NCI-H2227 (cell line): ENCODE measurements at regions not wholly inside any gene's neighbourhood (a gene's known extent, or its start where the extent isn't known, plus 50 kb on each side); places are given as distances from the start of the nearest gene placed in this dataset.

Experiments
- DNase-seq: peaks from one replicate; lab custom pipeline; 2025; ENCODE audit not compliant: unreplicated experiment; lab: John Stamatoyannopoulos, UW

GRCh38 chr18:56383349-56383748, 255.0 kb downstream of the TXNL1 start:
- DNase-seq, result no peak

DNA sequence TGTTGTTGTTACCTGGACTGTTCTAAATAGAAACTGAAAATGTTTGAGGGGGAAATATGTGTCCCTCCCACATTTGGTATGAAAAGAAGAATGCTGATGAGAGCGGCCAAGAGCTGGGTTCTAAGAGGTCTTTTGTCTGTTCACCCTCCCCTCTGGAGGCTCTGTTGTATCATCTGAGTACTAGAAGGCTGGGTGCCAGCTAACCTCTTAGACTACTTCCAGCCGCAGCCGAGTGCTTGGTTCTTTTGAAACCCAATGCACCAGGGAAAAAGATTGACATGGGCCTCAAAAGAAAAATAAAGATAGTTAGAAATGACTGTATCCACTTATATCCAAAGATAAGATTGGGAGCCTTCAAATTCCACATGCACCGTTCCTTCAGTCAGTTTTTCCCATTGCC, 255.9 kb downstream of the TXNL1 start:
- DNase-seq, result no peak

DNA sequence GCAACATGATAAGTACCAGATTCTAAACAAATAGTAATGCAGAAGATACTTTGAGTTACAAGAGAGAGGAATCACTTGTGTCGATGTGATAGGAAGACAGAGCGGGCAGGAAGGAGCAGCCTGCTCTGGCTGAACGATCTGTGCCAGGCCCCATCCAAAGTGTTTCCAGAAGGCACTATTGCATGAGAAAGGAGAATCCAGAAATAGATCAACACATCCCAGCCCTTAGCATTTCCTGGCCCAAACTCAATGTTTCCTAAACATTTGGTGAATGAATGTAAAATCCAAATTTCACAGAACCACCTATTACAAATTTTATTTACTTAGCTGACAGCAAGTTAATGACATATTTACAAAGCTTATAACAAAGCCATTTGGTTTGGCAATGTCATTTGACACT, 257.2 kb downstream of the TXNL1 start:
- DNase-seq, result no peak

GRCh38 chr18:56380685-56381084, 257.7 kb downstream of the TXNL1 start:
- DNase-seq, result no peak

DNA sequence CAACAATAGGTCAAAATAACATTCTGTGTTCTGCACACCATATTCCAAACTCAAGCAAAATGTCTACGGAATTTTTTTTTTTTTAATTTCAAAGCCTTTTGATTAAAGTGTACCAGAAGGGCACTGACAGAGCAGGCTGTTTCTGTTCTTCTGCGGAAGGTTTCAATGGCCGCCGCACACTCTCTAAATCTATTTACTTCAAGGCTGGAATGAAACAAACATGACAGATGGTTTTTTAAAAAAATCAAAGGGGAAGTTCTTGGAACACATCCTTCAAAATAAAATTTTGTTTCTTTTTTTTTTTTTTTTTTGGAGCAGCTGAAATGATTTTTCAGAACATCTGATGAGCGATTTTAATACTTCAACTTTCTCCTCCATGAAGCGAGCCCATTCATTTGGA, 259.1 kb downstream of the TXNL1 start:
- no peak for DNase-seq

GRCh38 chr18:56377231-56377630, 261.2 kb downstream of the TXNL1 start:
- DNase-seq, result no peak

- no peak for DNase-seq
These were observed 264.3 kb downstream of the TXNL1 start for GRCh38 chr18:56374007-56374655.

- DNase-seq, result no peak
These were observed 264.8 kb downstream of the TXNL1 start for GRCh38 chr18:56373601-56374000.

DNA sequence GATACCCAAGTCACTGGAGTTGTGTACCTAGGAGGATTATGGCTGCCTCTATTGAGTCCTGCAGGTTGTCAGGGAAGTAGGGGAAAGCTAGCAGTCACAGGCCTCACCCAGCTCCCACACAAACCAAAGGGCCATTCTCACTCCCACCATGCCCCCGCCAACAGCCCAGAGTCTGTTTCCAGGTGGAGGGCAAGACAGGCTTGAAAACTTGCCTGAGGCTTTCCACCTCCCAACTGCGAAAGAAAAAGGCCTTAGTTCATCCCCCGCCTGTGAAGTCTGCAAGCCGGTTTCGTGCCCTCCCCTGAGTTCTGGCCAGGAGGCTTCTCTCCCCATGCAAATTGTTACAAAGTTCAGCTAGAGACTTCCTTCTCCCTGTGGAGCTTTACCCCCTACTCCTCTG, 270.3 kb downstream of the TXNL1 start:
- DNase-seq, result no peak

DNA sequence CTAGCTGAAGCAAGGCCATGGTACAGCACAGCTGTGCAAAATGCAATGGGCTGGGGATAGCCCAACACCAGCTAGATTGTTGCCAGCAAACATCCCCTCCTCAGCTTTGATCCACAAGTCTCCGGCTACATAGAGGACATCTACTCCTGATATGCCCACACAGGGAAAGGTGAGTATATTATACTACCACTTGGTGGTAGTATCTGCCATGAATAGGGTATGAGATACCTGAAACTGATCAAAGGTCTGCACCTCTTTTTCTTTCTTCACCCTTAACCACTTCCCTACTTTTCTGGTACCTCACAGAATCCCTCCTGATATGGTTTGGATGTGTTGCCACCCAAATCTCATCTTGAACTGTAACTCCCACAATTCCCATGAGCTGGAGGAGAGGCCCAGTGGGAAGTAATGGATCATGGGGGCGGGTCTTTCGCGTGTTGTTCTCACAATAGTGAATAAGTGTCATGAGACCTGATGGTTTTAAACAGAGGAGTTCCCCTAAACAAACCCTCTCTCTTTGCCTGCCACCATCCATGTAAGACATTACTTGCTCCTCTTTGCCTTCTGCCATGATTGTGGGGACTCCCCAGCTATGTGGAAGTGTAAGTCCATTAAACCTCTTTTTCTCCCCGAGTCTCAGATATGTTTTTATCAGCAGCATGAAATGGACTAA, 279.6 kb downstream of the TXNL1 start:
- DNase-seq, result no peak

DNA sequence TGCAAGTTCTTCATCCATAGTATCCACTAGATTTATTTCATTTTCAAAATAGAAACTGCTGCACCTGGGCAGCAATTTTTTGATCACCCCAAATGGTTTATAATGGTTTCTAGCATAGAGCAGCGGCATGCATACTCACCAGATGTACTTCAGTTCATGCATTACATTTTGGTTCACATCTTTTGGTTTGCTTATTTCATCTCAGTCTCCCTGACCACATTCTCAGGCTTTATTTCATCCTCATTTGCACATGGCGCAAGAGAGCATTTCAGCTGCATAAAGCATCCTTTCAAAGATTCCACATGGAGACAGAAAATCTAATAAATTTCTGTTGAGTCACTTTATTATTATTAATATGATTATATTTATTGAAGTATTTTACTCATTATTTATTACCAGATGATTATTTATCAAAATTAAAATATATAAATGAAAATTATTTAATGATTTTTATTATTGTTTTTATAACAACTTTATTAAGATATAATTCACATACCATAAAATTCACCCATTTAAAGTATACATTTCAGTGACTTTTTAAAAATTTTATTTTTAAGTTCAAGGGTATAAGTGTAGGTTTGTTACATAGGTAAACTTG, 284.6 kb downstream of the TXNL1 start:
- no peak for DNase-seq

DNA sequence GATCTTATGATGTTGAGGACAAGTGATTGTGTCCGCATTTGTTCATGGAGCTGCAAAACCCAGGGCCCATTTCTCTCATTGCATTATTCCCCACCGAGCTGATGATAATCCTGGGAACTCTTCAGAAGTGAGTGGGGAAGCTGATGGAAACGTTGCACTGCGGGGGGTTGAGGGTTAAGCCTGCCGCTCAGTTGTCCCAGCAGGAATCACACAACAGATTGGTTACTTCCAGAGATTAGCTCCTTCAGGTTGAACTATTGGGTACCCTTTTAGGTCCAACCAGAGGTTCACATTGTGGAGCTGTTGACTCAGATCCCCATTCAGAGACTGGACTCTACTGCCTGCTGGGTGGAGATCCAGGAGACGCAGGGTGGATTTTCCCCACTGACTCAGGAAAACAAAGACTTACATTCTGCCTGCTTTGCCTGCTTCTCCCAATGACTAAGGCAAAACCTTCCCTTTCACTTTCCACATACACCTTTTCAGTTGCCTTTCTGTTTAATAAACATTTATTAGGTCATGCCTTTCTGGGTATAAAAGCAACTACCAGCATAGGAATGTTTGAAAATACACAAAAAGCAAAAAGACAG, 286.4 kb downstream of the TXNL1 start:
- DNase-seq, result no peak

- no peak for DNase-seq
These were observed 300.9 kb downstream of the TXNL1 start for GRCh38 chr18:56337507-56337906.

DNA sequence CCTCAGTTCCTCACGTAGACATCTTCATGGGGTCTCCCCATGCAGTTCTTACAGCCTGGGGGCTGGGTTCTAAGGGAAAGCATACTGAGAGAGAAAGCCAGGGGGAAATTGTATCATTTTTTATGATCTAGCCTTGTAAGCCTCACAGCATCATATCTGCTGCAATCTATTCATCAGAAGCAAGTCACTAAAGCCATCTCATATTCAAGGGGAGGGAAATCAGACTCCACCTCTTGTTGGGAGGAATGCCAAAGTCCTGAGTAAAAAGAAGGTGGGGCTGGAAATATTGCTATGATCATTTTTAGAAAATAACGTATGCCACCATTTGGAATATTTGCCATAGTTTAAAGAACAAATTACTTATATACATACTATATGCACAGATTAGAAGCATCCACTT, 304.6 kb downstream of the TXNL1 start:
- DNase-seq, result no peak

DNA sequence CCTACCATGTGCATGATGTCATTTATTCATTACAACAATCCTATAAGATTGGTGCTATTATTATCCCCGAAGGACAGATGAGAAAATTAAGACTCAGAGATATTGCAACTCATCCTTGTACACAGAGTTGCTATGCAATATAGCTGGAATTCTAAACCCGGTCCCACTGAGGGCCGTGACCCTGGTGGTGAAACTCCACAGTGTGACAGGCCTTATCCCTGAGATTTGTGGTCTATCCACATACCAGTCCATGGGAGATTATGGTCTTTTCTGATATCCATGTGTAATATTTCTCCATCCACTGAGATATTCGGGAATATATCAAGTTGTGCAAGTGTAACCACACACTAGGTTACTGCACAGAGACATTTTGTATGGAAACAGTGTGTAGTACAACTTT, 305.2 kb downstream of the TXNL1 start:
- DNase-seq, result no peak

- no peak for DNase-seq
These were observed 306.0 kb downstream of the TXNL1 start for GRCh38 chr18:56332371-56332770.

GRCh38 chr18:56330366-56331110, 307.9 kb downstream of the TXNL1 start:
- no peak for DNase-seq

GRCh38 chr18:56329536-56329935, 308.9 kb downstream of the TXNL1 start:
- DNase-seq, result no peak

- DNase-seq, result no peak
These were observed 311.1 kb downstream of the TXNL1 start for GRCh38 chr18:56327191-56327885.

- no peak for DNase-seq
These were observed 311.9 kb downstream of the TXNL1 start for GRCh38 chr18:56326336-56327072.
